GM19397 (cell line): ENCODE measurements at regions not wholly inside any gene's neighbourhood (a gene's known extent, or its start where the extent isn't known, plus 50 kb on each side); places are given as distances from the start of the nearest gene placed in this dataset.

Source experiments
- ATAC-seq: cut with Tn5 transposase; IDR thresholded peaks from one replicate; pipeline ENCODE4 v1.9.1; 2021; ENCODE audit warnings: mild to moderate bottlenecking, moderate library complexity; ENCODE audit not compliant: unreplicated experiment

DNA sequence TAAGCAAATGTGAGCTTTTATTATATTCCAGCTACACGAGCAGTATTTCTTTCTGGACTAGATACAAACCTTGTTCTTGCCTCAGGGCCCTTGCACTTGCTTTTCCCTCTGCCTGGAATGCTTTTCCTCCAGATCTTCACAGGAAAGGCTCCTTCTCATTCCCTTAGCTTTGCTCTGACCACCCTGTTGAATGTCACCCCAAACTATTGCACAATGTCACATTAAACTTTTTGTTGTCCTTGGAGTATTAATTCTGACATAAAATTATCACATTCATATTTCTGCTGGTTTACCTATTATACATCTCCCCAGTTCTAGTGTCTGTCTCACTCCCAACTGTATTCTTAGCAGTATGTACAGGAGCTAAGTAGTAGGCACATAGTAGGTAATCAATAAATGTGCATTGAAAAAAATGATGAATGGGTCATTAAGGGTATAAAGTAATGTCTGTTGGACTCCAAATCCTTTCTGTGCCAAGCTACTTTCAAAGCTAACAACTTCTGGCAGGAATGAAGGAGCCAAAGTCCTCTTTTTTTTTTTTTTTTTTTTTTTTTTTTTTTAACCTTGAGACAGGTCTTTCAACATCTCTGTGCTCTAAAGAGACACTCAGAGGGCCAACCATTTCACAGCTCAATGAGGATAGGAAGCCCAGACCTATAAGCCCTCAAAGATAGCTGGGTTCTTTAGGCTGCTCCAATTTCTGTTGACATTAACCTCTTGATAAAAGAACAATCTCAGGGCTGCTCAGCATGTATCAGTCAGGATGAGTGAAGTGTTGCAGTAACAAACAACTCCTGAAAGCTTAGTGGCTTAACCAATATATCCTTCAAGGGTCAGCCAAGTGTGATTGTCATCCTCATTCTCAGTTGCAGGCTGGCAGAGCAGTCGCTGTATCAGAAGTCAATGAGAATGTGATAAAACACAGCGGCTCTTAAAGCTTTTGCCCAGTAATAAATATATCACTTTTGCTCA lies 424.4 kb upstream of the TBX3 start:
- ATAC-seq, result no peak

- ATAC-seq, result no peak
These were observed 420.2 kb upstream of the TBX3 start for GRCh38 chr12:115103884-115104883.

DNA sequence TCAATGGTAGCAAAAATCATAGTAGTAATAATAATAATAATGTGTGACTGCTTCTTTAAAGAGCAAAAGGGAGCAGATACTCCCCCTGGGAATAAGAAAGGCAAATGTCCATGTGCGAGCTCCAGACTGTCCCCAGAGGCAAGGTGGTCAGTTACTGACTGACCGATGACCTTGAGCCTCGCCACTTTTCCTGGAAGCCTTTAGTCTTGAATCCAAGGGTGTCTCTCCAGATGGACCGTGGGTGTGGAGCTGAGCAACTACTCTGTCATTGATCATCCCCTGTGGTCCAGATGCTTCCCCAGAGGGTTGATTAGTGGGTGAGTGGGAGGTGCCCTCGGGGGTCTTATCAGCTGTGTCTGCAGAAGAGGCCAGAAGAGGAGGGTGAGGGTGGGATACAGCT lies 418.5 kb upstream of the TBX3 start:
- no peak for ATAC-seq

DNA sequence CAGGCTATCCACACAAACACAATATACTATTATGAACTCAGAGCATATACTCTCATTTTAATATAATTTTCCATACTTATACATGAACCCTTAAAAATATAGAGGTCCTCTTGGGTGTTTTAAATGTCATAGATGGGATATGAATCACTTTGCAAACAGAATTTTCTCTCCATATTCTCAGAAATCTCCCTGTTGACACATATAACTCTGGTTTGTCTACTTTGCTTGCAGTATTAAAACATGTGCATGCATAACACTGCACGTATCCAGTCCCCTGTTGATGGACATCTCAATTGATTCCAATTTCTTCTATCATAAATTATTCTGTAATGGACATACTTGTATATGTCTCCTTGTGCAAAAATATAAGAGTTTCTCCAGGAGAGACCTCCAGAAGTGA lies 417.5 kb upstream of the TBX3 start:
- ATAC-seq, result no peak

- no peak for ATAC-seq
These were observed 413.4 kb upstream of the TBX3 start for GRCh38 chr12:115097416-115097815.

DNA sequence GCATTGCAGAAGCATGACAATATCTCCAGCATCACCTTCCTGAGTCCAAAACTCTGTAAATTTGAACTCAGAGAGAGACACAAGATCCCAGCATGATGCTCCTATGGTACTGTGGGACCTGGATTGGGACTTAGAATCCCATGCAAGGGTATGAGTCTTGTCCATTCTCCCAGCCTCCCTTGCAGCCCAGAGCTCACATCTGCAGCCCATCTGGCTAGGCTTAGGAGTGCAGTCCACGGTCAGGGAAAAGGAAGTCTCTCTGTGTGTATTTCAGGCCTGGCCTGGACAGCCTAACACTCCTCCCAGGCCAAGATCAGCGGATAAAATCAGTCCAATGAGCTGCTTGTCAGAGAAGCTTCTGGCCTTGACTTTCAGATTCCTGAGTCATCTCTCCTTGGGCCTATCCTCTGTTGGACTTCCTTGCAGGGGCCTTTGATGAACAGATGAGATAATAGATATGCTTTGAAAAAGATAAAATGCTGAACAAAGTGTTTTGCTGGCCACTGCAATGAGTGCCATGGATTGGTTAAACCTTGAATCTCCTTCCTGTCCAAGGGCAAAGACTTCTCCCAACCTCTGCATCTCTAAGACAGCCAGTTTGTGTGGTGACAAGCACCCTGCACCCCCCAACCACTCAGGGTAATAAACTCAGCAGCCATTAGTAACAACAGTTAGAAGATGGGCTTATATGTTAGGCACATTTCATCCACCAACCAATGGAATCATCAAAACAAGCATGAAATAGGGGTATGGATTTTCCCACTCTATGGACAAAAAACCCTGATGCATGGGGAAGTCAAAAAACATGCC lies 412.8 kb upstream of the TBX3 start:
- ATAC-seq, result no peak

- ATAC-seq, result no peak
These were observed 411.2 kb upstream of the TBX3 start for GRCh38 chr12:115095073-115095748.

DNA sequence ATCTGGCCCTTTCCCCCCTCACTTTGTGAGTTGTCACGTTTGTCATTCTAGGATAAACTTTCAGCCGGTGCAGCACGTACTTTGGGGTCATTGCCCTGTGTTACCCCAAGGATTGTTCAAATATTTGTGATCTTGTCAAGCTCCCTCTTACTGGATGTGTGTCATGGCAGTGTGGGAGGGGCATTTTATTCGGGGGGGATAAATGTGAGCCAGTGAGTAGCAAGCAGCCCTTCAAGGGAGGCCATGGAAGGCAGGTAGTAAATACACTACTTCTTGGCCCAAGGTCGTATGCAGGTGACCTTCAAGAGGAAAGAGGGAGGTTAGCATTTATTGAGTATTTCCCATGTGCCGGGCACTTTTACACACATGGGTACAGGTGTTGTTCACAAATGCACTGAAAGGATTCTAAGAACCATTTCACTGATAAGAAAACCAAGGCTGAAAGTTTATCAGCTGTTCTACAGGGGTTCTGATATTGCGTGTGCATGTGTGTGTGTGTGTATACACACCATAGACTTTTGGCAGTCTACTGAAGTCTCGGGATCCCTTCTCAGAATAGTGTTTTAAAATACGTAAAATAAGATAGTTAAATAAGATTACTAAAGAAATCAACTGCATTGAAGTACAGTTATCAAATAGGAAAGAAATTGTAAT lies 410.3 kb upstream of the TBX3 start:
- ATAC-seq, result no peak

DNA sequence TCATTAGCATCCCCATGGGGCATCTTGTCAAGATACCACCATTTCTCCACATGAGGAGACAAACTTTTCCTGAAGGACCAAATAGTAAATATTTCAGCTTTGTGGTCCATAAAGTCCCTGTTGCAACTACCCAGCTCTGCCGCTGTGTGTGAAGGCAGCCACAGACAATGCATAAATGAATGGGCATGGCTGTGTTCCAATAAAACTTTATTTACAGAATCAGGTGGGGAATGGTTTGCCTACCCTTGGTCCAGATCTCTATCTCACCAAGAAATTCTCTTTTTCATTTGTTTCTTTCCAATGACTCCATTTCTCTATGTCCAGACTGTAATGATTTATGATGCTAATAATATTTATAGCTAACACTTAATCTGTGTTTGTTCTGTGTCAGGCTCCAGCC lies 409.3 kb upstream of the TBX3 start:
- ATAC-seq, result no peak

DNA sequence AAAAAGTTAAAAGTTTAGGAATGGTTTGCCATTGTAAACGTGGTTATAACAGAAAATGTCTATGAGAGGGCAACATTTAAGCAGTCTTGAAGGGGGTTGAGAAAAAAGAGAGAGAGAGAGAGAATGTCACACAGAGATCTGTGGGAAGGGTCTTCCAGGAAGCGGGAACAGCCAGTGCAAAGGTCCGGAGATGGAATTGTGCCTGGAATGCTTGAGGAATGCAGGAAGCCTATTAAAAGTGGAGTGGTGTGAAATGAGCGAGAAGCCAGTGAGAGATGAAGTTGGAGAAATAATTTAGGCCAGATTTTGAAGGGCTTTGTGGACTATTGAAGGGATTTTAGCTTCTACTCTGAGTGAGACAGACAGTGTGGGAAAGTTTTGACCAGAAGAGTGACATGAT lies 406.8 kb upstream of the TBX3 start:
- no peak for ATAC-seq

GRCh38 chr12:115088995-115089841 lies 405.2 kb upstream of the TBX3 start:
- no peak for ATAC-seq

DNA sequence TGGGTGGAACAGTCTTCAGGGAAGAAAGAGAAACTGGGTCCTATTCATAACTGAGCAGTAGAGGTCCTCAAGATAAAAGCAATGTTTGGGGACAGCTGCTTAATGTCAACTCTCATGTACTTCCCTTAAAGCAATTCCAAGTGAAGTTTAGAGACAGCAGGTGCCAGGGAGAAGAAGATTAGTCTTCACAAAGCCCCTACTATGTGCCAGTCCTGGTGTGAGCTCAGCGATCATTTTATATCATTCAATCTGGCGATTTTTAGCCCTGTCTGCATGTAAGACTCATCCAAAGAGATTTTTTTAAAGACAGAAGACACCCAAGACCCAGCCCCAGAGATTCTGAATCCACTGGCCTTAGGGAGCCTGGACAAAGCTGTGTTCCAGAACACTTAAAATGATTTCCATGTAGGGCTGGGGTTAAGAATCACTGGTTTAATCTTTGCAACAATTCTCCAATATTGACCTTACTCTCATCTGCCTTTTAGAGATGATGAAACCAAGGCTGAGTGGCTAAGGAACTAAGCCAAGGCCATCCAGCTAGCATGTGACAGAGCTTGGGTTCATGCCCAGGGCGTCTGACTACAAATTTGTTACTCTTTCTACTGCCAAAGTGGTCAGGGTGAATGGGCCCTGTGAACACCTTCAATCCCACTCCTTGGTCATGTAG lies 404.5 kb upstream of the TBX3 start:
- no peak for ATAC-seq

DNA sequence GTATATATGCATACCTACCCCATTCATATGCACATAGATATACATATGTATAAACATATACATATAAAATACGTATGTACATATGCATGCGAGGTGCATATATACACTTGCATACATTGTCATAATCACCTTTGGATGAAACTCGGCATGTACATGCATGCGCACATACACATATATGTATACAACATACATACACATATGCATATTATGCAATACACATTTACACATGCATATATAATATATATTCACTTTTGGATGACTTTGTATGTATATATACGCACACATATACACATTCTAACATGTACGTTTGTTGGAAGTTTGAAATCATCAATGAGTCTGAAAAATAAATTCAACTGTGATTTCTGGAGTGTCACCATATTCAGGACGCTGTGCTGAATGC lies 401.6 kb upstream of the TBX3 start:
- no peak for ATAC-seq

DNA sequence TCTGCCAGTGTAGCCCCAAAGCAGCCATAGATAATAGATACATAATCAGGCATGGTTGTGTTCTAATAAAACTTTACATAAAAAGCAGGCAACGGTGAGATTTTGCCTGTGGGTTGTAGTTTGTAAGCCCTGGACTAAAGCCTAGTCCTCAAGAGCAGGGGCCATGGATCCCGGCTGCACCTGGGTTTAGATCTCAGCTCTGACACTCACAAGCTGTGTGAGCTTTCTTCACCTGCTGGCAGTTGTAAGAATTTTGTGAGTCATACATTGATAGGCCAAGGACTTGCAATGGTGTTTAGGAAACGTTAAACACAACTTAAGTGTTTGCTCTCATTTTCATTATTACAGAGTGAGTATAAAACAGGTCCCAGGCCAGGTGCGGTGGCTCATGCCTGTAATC lies 395.8 kb upstream of the TBX3 start:
- no peak for ATAC-seq

GRCh38 chr12:115078990-115079389 lies 395.0 kb upstream of the TBX3 start:
- no peak for ATAC-seq

GRCh38 chr12:115078334-115078733 lies 394.4 kb upstream of the TBX3 start:
- ATAC-seq, result no peak

GRCh38 chr12:115075552-115076170 lies 391.7 kb upstream of the TBX3 start:
- no peak for ATAC-seq

GRCh38 chr12:115074617-115075016 lies 390.6 kb upstream of the TBX3 start:
- no peak for ATAC-seq
